ENCODE measurements at regions not wholly inside any gene's neighbourhood (a gene's known extent, or its start where the extent isn't known, plus 50 kb on each side); places are given as distances from the start of the nearest gene placed in this dataset.

- ATAC-seq: no peak
Observed at GRCh38 chr19:30699871-30700280, 327.7 kb downstream of the ZNF536 start.

DNA sequence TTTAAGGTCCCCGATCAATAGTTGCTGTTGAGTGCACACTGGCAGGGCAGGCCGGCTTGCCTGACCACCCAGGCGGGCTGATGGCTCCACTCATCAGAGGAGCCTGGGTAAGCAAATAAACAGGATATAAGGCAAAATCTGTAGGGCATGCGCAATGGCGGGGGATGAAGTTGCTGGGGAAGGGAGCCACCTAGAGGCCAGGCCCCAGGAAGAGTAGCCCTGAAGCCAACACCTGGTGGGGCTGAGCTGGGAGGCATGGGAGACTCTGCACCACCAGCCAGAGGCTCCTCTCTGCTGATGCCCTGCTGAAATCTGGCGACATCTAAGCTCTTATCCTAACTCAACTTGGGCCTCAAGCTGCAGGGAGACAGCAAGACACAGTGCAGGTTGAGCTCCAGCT lies 324.3 kb downstream of the ZNF536 start:
- TF ChIP-seq ZNF8 (CRISPR knock-in tag; IDR thresholded peaks at IDR 0.05): no peak
- no peak for TF ChIP-seq RARB (CRISPR knock-in tag; IDR thresholded peaks at IDR 0.05)
- no peak for TF ChIP-seq BACH2 (CRISPR knock-in tag; IDR thresholded peaks at IDR 0.05; ENCODE audit: borderline replicate concordance)
- no peak for TF ChIP-seq CSRNP3 (CRISPR knock-in tag; IDR thresholded peaks at IDR 0.05)
- no peak for ATAC-seq

More at GRCh38 chr19:30699871-30700280, 327.7 kb downstream of the ZNF536 start:
- TF ChIP-seq ESRRG (CRISPR knock-in tag; IDR thresholded peaks at IDR 0.05) (no peak), ZNF70 (CRISPR knock-in tag; IDR thresholded peaks at IDR 0.05) (no peak), ARNTL (CRISPR knock-in tag; IDR thresholded peaks at IDR 0.05; ENCODE audit: borderline replicate concordance, low read depth) (no peak), ISL1 (CRISPR knock-in tag; IDR thresholded peaks at IDR 0.05) (no peak), PPARA (CRISPR knock-in tag; IDR thresholded peaks at IDR 0.05; ENCODE audit: borderline replicate concordance) (no peak), ZC3H10 (CRISPR knock-in tag; IDR thresholded peaks at IDR 0.05) (no peak), ZFP3 (CRISPR knock-in tag; IDR thresholded peaks at IDR 0.05) (no peak)
- TF ChIP-seq, protein P1, sequence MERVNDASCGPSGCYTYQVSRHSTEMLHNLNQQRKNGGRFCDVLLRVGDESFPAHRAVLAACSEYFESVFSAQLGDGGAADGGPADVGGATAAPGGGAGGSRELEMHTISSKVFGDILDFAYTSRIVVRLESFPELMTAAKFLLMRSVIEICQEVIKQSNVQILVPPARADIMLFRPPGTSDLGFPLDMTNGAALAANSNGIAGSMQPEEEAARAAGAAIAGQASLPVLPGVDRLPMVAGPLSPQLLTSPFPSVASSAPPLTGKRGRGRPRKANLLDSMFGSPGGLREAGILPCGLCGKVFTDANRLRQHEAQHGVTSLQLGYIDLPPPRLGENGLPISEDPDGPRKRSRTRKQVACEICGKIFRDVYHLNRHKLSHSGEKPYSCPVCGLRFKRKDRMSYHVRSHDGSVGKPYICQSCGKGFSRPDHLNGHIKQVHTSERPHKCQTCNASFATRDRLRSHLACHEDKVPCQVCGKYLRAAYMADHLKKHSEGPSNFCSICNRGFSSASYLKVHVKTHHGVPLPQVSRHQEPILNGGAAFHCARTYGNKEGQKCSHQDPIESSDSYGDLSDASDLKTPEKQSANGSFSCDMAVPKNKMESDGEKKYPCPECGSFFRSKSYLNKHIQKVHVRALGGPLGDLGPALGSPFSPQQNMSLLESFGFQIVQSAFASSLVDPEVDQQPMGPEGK (CRISPR knock-in tag; IDR thresholded peaks at IDR 0.05; ENCODE audit: borderline replicate concordance): no peak

- TF ChIP-seq ISL1 (CRISPR knock-in tag; IDR thresholded peaks at IDR 0.05) (no peak), GLIS3 (CRISPR knock-in tag; IDR thresholded peaks at IDR 0.05) (no peak), ZC3H10 (CRISPR knock-in tag; IDR thresholded peaks at IDR 0.05) (no peak), ZNF70 (CRISPR knock-in tag; IDR thresholded peaks at IDR 0.05) (no peak), TOX (CRISPR knock-in tag; IDR thresholded peaks at IDR 0.05; ENCODE audit: borderline replicate concordance) (no peak), ZFP30 (CRISPR knock-in tag; IDR thresholded peaks at IDR 0.05) (no peak), ESRRG (CRISPR knock-in tag; IDR thresholded peaks at IDR 0.05) (no peak), OSR1 (CRISPR knock-in tag; IDR thresholded peaks at IDR 0.05) (no peak), SNAI2 (CRISPR knock-in tag; IDR thresholded peaks at IDR 0.05) (no peak), CREB5 (CRISPR knock-in tag; IDR thresholded peaks at IDR 0.05; ENCODE audit: low read depth) (no peak), CSRNP3 (CRISPR knock-in tag; IDR thresholded peaks at IDR 0.05) (no peak), BACH2 (CRISPR knock-in tag; IDR thresholded peaks at IDR 0.05; ENCODE audit: borderline replicate concordance) (no peak), TCF4 (CRISPR knock-in tag; IDR thresholded peaks at IDR 0.05; ENCODE audit: borderline replicate concordance) (no peak), ZFP3 (CRISPR knock-in tag; IDR thresholded peaks at IDR 0.05) (no peak), RARB (CRISPR knock-in tag; IDR thresholded peaks at IDR 0.05) (no peak), ZNF565 (CRISPR knock-in tag; conservative IDR thresholded peaks at IDR 0.05; ENCODE audit: low read depth) (no peak), PPARA (CRISPR knock-in tag; IDR thresholded peaks at IDR 0.05; ENCODE audit: borderline replicate concordance) (no peak), ZNF8 (CRISPR knock-in tag; IDR thresholded peaks at IDR 0.05) (no peak)
- TF ChIP-seq, protein P2, sequence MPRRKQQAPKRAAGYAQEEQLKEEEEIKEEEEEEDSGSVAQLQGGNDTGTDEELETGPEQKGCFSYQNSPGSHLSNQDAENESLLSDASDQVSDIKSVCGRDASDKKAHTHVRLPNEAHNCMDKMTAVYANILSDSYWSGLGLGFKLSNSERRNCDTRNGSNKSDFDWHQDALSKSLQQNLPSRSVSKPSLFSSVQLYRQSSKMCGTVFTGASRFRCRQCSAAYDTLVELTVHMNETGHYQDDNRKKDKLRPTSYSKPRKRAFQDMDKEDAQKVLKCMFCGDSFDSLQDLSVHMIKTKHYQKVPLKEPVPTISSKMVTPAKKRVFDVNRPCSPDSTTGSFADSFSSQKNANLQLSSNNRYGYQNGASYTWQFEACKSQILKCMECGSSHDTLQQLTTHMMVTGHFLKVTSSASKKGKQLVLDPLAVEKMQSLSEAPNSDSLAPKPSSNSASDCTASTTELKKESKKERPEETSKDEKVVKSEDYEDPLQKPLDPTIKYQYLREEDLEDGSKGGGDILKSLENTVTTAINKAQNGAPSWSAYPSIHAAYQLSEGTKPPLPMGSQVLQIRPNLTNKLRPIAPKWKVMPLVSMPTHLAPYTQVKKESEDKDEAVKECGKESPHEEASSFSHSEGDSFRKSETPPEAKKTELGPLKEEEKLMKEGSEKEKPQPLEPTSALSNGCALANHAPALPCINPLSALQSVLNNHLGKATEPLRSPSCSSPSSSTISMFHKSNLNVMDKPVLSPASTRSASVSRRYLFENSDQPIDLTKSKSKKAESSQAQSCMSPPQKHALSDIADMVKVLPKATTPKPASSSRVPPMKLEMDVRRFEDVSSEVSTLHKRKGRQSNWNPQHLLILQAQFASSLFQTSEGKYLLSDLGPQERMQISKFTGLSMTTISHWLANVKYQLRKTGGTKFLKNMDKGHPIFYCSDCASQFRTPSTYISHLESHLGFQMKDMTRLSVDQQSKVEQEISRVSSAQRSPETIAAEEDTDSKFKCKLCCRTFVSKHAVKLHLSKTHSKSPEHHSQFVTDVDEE (CRISPR knock-in tag; IDR thresholded peaks at IDR 0.05): no peak
- TF ChIP-seq, protein P1 (CRISPR knock-in tag; IDR thresholded peaks at IDR 0.05; ENCODE audit: borderline replicate concordance): no peak
- ATAC-seq: no peak
Observed at GRCh38 chr19:30695171-30695875, 323.1 kb downstream of the ZNF536 start.

Measured in SK-N-SH treated with all-trans-retinoic acid at 6 μM for 48 hours (cell line).